ENCODE measurements at regions not wholly inside any gene's neighbourhood (a gene's known extent, or its start where the extent isn't known, plus 50 kb on each side); places are given as distances from the start of the nearest gene placed in this dataset.

DNA sequence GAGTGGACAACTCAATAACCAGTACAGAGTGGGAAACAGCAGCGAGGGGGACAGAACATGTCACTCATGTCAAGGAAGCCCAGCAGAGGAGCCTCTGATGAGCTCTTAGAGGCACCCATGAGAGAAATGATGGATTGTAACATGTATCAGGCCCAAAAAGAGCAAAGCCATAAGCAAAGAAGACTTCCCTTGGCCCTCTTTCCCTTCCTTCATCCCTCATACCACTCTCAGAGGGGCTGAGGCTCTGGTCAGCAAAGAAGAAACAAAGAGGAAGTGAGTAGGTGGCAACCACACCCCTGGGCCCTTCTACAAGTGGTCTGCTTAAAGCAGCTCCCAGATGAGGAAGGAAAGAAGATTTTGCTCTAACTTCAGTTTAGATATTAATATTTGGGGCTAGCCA is 112.8 kb downstream of the CDC42EP3 start:
- no peak for ATAC-seq (ENCODE audit: low read depth)
- Histone ChIP-seq H3K23ac (ENCODE audit: low read depth, low read length) (no peak overlapping the region), H3K27ac (ENCODE audit: insufficient read depth, low read length) (no peak overlapping the region), H2BK5ac (ENCODE audit: low read depth, low read length, poor library complexity, severe bottlenecking) (no peak overlapping the region), H4K91ac (ENCODE audit: insufficient read depth, low read depth, low read length) (no peak overlapping the region), H4K5ac (ENCODE audit: low read depth, low read length) (no peak overlapping the region), H3K18ac (ENCODE audit: low read depth, low read length) (no peak overlapping the region), H3K4me2 (ENCODE audit: low read depth, low read length) (no peak overlapping the region), H3K4ac (ENCODE audit: low read depth, low read length) (no peak overlapping the region), H3K79me1 (ENCODE audit: low read depth in 1 of 2, low read length in 2 of 2) (no peaks in the 10 kb centered on the region), H3K9me3 (ENCODE audit: control insufficient read depth, insufficient read depth, low read length) (no peaks in the 10 kb centered on the region), H2BK120ac (ENCODE audit: low read depth, low read length) (no peak overlapping the region), H3K4me1 (ENCODE audit: control insufficient read depth, insufficient read depth, low read length) (peaks cover 10% of the 10 kb centered on the region; the same call in 1 of the 2 replicates), H2AK5ac (ENCODE audit: low read depth, low read length) (no peak overlapping the region), H4K8ac (ENCODE audit: low read depth in 2 of 2, low read length in 2 of 2) (no peak overlapping the region), H3K14ac (replicated peaks; ENCODE audit: low read depth, low read length) (no peak overlapping the region), H3K9ac (ENCODE audit: low read depth, low read length) (no peak overlapping the region), H2AK9ac (replicated peaks; ENCODE audit: low read depth, low read length, poor library complexity) (no peak overlapping the region), H2AFZ (replicated peaks; ENCODE audit: low read length, poor library complexity) (peak overlapping the region; percentile 13), H4K20me1 (ENCODE audit: insufficient read depth, low read length) (no peaks in the 10 kb centered on the region), H3K36me3 (ENCODE audit: control insufficient read depth, insufficient read depth, low read length) (no peaks in the 10 kb centered on the region), H2BK15ac (ENCODE audit: low read depth, low read length) (no peak overlapping the region), H3K9me1 (ENCODE audit: insufficient read depth, low read length) (no peaks in the 10 kb centered on the region; the same call in 1 of the 2 replicates), H3K56ac (ENCODE audit: extremely low read depth, insufficient read depth, low read length) (no peak overlapping the region), H3K4me3 (ENCODE audit: insufficient read depth, low read depth, low read length) (no peak overlapping the region), H2BK20ac (ENCODE audit: low read depth, low read length) (no peak overlapping the region), H3K27me3 (ENCODE audit: control insufficient read depth, insufficient read depth, low read length) (no peaks in the 10 kb centered on the region)
- BruUV-seq (replicated peaks): no TSS peak
- POLR2A ChIA-PET (ENCODE audit: unreplicated experiment): no interaction called here
- dilution Hi-C loops (cut with HindIII; ENCODE audit: low sequenced_read_pairs, unreplicated experiment) (no loop called here), intact Hi-C loops (cut with micrococcal nuclease) (no loop called here), in situ Hi-C loops (cut with MboI; ENCODE audit: low sequenced_read_pairs) (no loop called here)
- no peak for DNase-seq
- no CpG with 5 or more reads among the region's 1 CpG for WGBS, 2 experiments (ENCODE audit: extremely low coverage in 2 of 2, insufficient read length in 1 of 2)
- no peak for TF ChIP-seq MAZ (IDR thresholded peaks at IDR 0.05; ENCODE audit: borderline replicate concordance, low read depth, low read length)
- CTCF ChIA-PET: interaction anchor here (0.6 to 0.8 kb wide), 2 partner anchors 9 to 28 kb away, joined by 3 to 4 read pairs; no protein-coding TSS in a partner anchor

All from IMR-90 (cell line).